OCI-LY7 (cell line): ENCODE measurements at regions not wholly inside any gene's neighbourhood (a gene's known extent, or its start where the extent isn't known, plus 50 kb on each side); places are given as distances from the start of the nearest gene placed in this dataset.

Experiments used
- EZH2phosphoT487 ChIP-seq: fragments of 200-600 bp; sonication (generic); IDR thresholded peaks from 2 replicates; pipeline ENCODE4 v1.6.1; 2018; ENCODE audit warnings: low read depth, borderline replicate concordance, mild to moderate bottlenecking, mixed run types, antibody characterized with exemption, low read length, moderate library complexity, mixed read lengths
- TF ChIP-seq, protein P1 (sequence below): fragments of 200-600 bp; sonication (generic); conservative IDR thresholded peaks from 2 replicates; pipeline ENCODE4 v1.5.1; 2014; ENCODE audit warnings: mild to moderate bottlenecking, antibody characterized with exemption, low read length, moderate library complexity, mixed read lengths

DNA sequence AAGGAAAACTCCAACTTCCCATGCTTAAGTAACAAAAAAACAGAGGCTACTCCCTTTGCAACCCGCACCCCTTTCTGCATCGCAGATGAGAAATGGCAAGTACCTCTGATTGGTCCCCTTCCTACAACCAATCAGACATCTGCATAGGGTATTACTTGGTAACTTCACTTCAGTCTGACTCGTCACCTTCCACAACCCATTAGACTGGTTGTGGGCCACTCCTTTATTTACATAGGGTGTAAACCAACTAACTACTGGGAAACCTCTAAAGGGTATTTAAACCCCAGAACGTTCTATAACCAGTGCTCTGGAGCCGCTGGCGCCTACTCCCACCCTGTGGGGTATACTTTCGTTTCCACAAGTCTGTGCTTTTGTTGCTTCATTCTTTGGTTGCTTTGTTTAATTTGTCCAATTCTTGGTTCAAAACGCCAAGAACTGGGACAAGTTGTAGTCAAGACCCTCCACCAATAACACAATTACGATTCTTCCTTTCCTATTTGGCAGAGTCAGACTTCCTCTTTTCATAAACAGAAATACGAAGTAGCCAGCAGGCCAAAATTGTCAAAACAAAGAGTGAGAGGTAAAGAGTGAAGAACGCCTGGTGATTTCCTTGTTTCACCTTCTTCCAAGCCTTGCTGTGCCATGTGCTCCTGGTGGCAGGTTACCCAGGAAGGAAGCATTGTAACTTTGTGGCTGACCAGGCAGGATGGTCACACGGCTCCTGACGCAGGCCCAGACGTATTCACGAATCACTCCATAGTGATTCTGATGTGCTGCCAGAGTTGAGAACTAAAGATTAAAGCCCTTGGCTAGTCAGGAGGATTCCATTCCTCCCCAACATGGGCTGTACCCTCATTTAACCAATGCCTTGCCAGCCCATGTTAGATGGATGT, 477.4 kb downstream of the ARHGEF28 start:
- TF ChIP-seq, protein P1, sequence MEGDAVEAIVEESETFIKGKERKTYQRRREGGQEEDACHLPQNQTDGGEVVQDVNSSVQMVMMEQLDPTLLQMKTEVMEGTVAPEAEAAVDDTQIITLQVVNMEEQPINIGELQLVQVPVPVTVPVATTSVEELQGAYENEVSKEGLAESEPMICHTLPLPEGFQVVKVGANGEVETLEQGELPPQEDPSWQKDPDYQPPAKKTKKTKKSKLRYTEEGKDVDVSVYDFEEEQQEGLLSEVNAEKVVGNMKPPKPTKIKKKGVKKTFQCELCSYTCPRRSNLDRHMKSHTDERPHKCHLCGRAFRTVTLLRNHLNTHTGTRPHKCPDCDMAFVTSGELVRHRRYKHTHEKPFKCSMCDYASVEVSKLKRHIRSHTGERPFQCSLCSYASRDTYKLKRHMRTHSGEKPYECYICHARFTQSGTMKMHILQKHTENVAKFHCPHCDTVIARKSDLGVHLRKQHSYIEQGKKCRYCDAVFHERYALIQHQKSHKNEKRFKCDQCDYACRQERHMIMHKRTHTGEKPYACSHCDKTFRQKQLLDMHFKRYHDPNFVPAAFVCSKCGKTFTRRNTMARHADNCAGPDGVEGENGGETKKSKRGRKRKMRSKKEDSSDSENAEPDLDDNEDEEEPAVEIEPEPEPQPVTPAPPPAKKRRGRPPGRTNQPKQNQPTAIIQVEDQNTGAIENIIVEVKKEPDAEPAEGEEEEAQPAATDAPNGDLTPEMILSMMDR: no peak
- no peak for TF ChIP-seq EZH2phosphoT487
